ENCODE measurements at regions not wholly inside any gene's neighbourhood (a gene's known extent, or its start where the extent isn't known, plus 50 kb on each side); places are given as distances from the start of the nearest gene placed in this dataset.

DNA sequence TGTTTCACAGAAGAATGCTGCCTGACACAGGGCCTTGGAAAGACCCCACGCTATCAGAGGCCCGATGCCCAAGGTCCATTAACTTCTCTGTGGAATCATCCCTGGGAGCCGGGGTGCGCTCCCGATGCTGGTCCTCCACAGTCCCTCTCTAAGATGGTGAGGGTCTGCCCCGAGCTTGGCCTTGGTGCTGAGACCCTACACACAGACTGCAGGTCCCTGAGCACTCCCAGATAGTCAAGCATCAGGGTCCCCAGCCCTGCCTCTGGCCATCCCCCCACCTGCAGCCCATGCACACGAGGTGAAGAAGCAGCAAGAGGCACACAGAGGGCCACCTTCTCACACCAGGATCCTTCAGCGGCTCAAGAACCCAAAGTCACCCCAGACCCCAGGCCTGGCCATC lies 263.3 kb downstream of the MYCN start:
- TF ChIP-seq, protein P1, sequence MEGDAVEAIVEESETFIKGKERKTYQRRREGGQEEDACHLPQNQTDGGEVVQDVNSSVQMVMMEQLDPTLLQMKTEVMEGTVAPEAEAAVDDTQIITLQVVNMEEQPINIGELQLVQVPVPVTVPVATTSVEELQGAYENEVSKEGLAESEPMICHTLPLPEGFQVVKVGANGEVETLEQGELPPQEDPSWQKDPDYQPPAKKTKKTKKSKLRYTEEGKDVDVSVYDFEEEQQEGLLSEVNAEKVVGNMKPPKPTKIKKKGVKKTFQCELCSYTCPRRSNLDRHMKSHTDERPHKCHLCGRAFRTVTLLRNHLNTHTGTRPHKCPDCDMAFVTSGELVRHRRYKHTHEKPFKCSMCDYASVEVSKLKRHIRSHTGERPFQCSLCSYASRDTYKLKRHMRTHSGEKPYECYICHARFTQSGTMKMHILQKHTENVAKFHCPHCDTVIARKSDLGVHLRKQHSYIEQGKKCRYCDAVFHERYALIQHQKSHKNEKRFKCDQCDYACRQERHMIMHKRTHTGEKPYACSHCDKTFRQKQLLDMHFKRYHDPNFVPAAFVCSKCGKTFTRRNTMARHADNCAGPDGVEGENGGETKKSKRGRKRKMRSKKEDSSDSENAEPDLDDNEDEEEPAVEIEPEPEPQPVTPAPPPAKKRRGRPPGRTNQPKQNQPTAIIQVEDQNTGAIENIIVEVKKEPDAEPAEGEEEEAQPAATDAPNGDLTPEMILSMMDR (IDR thresholded peaks at IDR 0.05; ENCODE audit: poor library complexity, severe bottlenecking) = no peak
- no peak for TF ChIP-seq RAD21 (conservative IDR thresholded peaks at IDR 0.05)
- no peak for TF ChIP-seq EP300 (conservative IDR thresholded peaks at IDR 0.05; ENCODE audit: poor library complexity, severe bottlenecking)
- TF ChIP-seq, protein P2, sequence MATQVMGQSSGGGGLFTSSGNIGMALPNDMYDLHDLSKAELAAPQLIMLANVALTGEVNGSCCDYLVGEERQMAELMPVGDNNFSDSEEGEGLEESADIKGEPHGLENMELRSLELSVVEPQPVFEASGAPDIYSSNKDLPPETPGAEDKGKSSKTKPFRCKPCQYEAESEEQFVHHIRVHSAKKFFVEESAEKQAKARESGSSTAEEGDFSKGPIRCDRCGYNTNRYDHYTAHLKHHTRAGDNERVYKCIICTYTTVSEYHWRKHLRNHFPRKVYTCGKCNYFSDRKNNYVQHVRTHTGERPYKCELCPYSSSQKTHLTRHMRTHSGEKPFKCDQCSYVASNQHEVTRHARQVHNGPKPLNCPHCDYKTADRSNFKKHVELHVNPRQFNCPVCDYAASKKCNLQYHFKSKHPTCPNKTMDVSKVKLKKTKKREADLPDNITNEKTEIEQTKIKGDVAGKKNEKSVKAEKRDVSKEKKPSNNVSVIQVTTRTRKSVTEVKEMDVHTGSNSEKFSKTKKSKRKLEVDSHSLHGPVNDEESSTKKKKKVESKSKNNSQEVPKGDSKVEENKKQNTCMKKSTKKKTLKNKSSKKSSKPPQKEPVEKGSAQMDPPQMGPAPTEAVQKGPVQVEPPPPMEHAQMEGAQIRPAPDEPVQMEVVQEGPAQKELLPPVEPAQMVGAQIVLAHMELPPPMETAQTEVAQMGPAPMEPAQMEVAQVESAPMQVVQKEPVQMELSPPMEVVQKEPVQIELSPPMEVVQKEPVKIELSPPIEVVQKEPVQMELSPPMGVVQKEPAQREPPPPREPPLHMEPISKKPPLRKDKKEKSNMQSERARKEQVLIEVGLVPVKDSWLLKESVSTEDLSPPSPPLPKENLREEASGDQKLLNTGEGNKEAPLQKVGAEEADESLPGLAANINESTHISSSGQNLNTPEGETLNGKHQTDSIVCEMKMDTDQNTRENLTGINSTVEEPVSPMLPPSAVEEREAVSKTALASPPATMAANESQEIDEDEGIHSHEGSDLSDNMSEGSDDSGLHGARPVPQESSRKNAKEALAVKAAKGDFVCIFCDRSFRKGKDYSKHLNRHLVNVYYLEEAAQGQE (IDR thresholded peaks at IDR 0.05; ENCODE audit: borderline replicate concordance) = no peak
